HepG2 (cell line): ENCODE measurements at regions not wholly inside any gene's neighbourhood (a gene's known extent, or its start where the extent isn't known, plus 50 kb on each side); places are given as distances from the start of the nearest gene placed in this dataset.

Experiments
- ATAC-seq: fragments of 200-7000 bp; cut with Tn5 transposase; 3 replicates; pipeline ENCODE4 v1.9.1; 2020; ENCODE audit warnings: mild to moderate bottlenecking, moderate library complexity
- BruUV-seq: library from RNA; stranded (reverse); fragments of 400-500 nt; replicated peaks from 2 replicates; lab custom pipeline; 2021; lab: Mats Ljungman, UMichigan
- CTCF ChIA-PET: fragments of 300-600 bp; formaldehyde crosslinking; extraction: SDS; loops from one replicate; lab custom pipeline; 2021; ENCODE audit warnings: low total read pairs, inconsistent platforms, low intra/inter-chr PET ratio; lab: Yijun Ruan, JAX
- POLR2A ChIA-PET: fragments of 350-600 bp; sonication (Branson Sonifier 250); formaldehyde crosslinking; loops from one replicate; lab custom pipeline; 2020; ENCODE audit warnings: antibody characterized with exemption, inconsistent platforms; lab: Yijun Ruan, JAX
- DNase-seq: peaks from one replicate; pipeline ENCODE4 v3.0.0-alpha.2; 2015; ENCODE audit warnings: low spot score
- FAIRE-seq: peaks from 3 replicates; lab custom pipeline; 2011; peaks lifted over from hg19 to GRCh38; lab: Jason Lieb, UNC
- H2AFZ ChIP-seq: one replicate; pipeline ENCODE4 v1.6.1; 2011; ENCODE audit warnings: low read length, inconsistent platforms
- H3K27ac ChIP-seq: fragments of 300-600 bp; 3 replicates; pipeline ENCODE4 v1.8.0; 2011; ENCODE audit warnings: mixed run types, mild to moderate bottlenecking, mixed read lengths, low read length, inconsistent platforms; ENCODE audit not compliant: insufficient read depth; ENCODE audit errors: extremely low read length
- H3K27me3 ChIP-seq, 2 experiments: fragments of 200-600 bp in 1 of 2; 2 replicates in 1 of 2; 3 replicates in 1 of 2; pipeline versions ENCODE4 v1.6.0 to v1.8.0; 2011; ENCODE audit warnings: low read length in 2 of 2, mild to moderate bottlenecking in 2 of 2, moderate library complexity in 2 of 2, inconsistent platforms in 1 of 2; ENCODE audit not compliant: insufficient read depth in 2 of 2, control insufficient read depth in 1 of 2
- H3K36me3 ChIP-seq, 2 experiments: fragments of 200-600 bp in 1 of 2; replicated peaks in 1 of 2; 2 replicates in 1 of 2; 3 replicates in 1 of 2; pipeline versions ENCODE4 v1.5.1 to v1.8.0; 2011; ENCODE audit warnings: low read length in 2 of 2, inconsistent platforms in 1 of 2; ENCODE audit not compliant: insufficient read depth in 2 of 2, control insufficient read depth in 1 of 2
- H3K4me1 ChIP-seq: 2 replicates; pipeline ENCODE4 v1.5.1; 2012; ENCODE audit warnings: low read length, inconsistent platforms; ENCODE audit not compliant: insufficient read depth
- H3K4me2 ChIP-seq: 2 replicates; pipeline ENCODE4 v1.6.0; 2011; ENCODE audit warnings: low read depth, low read length, inconsistent platforms
- H3K4me3 ChIP-seq, 3 experiments: fragments of 200-600 bp in 1 of 3; sonication (generic), shearing (Covaris generic) in 1 of 3; replicated peaks in 1 of 3; 2 replicates each; pipeline ENCODE4 v1.5.1; 2011 to 2016; ENCODE audit warnings: low read length in 3 of 3, inconsistent platforms in 2 of 3, low read depth in 2 of 3, mild to moderate bottlenecking in 2 of 3, control low read depth in 1 of 3, mixed read lengths in 1 of 3; ENCODE audit not compliant: insufficient read depth in 1 of 3
- H3K79me2 ChIP-seq: one replicate; pipeline ENCODE4 v1.6.1; 2011; ENCODE audit warnings: low read length, inconsistent platforms; ENCODE audit not compliant: insufficient read depth
- H3K9ac ChIP-seq: 2 replicates; pipeline ENCODE4 v1.6.0; 2011; ENCODE audit warnings: mild to moderate bottlenecking, low read depth, low read length, inconsistent platforms; ENCODE audit not compliant: insufficient read depth
- H3K9me3 ChIP-seq: 2 replicates; pipeline ENCODE4 v1.5.1; 2012; ENCODE audit warnings: mild to moderate bottlenecking, low read length
- H4K20me1 ChIP-seq: 2 replicates; pipeline ENCODE4 v1.6.0; 2011; ENCODE audit warnings: inconsistent platforms, mild to moderate bottlenecking, low read length, moderate library complexity; ENCODE audit not compliant: insufficient read depth
- FOXC1 ChIP-seq: sonication (generic); formaldehyde crosslinking; IDR thresholded peaks from 2 replicates; pipeline ENCODE4 v1.8.0; 2022; ENCODE audit warnings: mild to moderate bottlenecking, missing genetic modification reagents, borderline replicate concordance
- KLF6 ChIP-seq: IDR thresholded peaks from 2 replicates; pipeline ENCODE4 v1.8.0; 2016; ENCODE audit warnings: missing biosample characterization, missing genetic modification reagents
- PLRG1 ChIP-seq: fragments of 450-650 bp; conservative IDR thresholded peaks from 2 replicates; pipeline ENCODE4 v1.6.1; 2016
- SOX13 ChIP-seq, 3 experiments: fragments of 450-650 bp in 1 of 3; sonication (generic) in 1 of 3; formaldehyde crosslinking in 1 of 3; IDR thresholded peaks in 2 of 3; conservative IDR thresholded peaks in 1 of 3; 2 replicates each; pipeline versions ENCODE4 v1.5.0 to v1.6.1; 2016 to 2020; ENCODE audit warnings: antibody characterized with exemption in 1 of 3, mild to moderate bottlenecking in 1 of 3, missing compliant biosample characterization in 1 of 3, missing genetic modification reagents in 1 of 3, moderate library complexity in 1 of 3
- ZEB1 ChIP-seq: IDR thresholded peaks from 2 replicates; pipeline ENCODE4 v1.6.1; 2012; ENCODE audit warnings: mild to moderate bottlenecking, low read depth, inconsistent platforms; ENCODE audit not compliant: insufficient replicate concordance
- ZFP62 ChIP-seq: sonication (generic); formaldehyde crosslinking; IDR thresholded peaks from 2 replicates; pipeline ENCODE4 v1.4.0; 2020; ENCODE audit warnings: missing genetic modification reagents
- ZFP90 ChIP-seq: sonication (generic); formaldehyde crosslinking; IDR thresholded peaks from 2 replicates; pipeline ENCODE4 v1.8.0; 2022; ENCODE audit warnings: missing genetic modification reagents, mild to moderate bottlenecking, inconsistent platforms, borderline replicate concordance
- ZNF761 ChIP-seq: sonication (generic); formaldehyde crosslinking; conservative IDR thresholded peaks from 2 replicates; pipeline ENCODE4 v1.4.0; 2020; ENCODE audit warnings: mild to moderate bottlenecking, missing genetic modification reagents
- WGBS: methylation state at CpG from one replicate; pipeline ENCODE4 v1.1.6; 2017; ENCODE audit warnings: low lambda C conversion rate; 5-methylcytosine and 5-hydroxymethylcytosine counted together
- in situ Hi-C: cut with HindIII; loops from 2 replicates; pipeline ENCODE4 v1.10.0; 2017; ENCODE audit warnings: low pct_unique_long_range_greater_than_20kb; ENCODE audit not compliant: extremely low pct_ligation_motif_present
- intact Hi-C: fragments of 100-400 bp; cut with micrococcal nuclease; formaldehyde crosslinking; loops from one replicate; pipeline ENCODE4 v1.10.0; 2022; ENCODE audit not compliant: unreplicated experiment
- TF ChIP-seq, protein P1 (sequence below): sonication (generic); formaldehyde crosslinking; IDR thresholded peaks from 2 replicates; pipeline ENCODE4 v1.8.1; 2023; ENCODE audit warnings: missing genetic modification reagents, inconsistent platforms, borderline replicate concordance
- TF ChIP-seq, protein P2 (sequence below): sonication (generic); formaldehyde crosslinking; IDR thresholded peaks from 2 replicates; pipeline ENCODE4 v1.4.0; 2020; ENCODE audit warnings: missing genetic modification reagents
- TF ChIP-seq, protein P3 (sequence below): sonication (generic); formaldehyde crosslinking; IDR thresholded peaks from 2 replicates; pipeline ENCODE4 v1.8.1; 2022; ENCODE audit warnings: mild to moderate bottlenecking, missing genetic modification reagents
- TF ChIP-seq, protein P4 (sequence below): sonication (generic); formaldehyde crosslinking; IDR thresholded peaks from 2 replicates; pipeline ENCODE4 v1.4.0; 2020; ENCODE audit warnings: missing genetic modification reagents

DNA sequence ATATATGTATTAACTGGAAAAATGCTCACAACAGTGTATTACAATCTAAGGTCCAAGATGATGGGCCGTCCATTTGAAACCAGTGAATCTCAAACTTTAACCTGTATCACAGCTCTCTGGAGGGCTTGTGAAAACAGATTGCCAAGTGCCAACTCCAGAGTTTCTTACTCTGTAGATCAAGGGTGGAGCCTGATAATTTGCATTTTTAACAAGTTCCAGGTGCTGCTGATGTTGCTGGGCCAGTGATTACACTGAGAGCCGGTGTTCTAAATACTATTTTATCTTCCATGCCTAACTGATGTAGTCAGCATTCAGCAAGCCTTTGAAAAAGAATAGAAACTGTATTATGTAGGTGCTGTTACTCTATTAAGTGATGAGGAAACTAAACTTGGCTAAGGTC lies 269.9 kb upstream of the FERD3L start:
- WGBS = 0% methylated on average over 2 of the region's 2 CpGs
- Histone ChIP-seq H3K36me3 (no peaks in the 10 kb centered on the region), H2AFZ (no peak overlapping the region), H3K9me3 (peaks cover 29% of the 10 kb centered on the region; the same call in 1 of the 2 replicates), H3K4me2 (no peak overlapping the region), H3K4me3 (no peak overlapping the region), H3K79me2 (no peaks in the 10 kb centered on the region), H3K4me1 (no peaks in the 10 kb centered on the region), H4K20me1 (no peaks in the 10 kb centered on the region), H3K27ac (no peak overlapping the region), H3K27me3 (no peaks in the 10 kb centered on the region), H3K9ac (no peak overlapping the region)
- BruUV-seq = no TSS peak
- ATAC-seq = no peak
- no peak for FAIRE-seq
- no peak for DNase-seq
- CTCF ChIA-PET = no interaction called here
- in situ Hi-C loops = no loop called here
- intact Hi-C loops = no loop called here
- TF ChIP-seq ZNF761 (CRISPR knock-in tag) = no peak
- TF ChIP-seq FOXC1 (CRISPR knock-in tag) = no peak
- TF ChIP-seq PLRG1 = no peak
- TF ChIP-seq, protein P1, sequence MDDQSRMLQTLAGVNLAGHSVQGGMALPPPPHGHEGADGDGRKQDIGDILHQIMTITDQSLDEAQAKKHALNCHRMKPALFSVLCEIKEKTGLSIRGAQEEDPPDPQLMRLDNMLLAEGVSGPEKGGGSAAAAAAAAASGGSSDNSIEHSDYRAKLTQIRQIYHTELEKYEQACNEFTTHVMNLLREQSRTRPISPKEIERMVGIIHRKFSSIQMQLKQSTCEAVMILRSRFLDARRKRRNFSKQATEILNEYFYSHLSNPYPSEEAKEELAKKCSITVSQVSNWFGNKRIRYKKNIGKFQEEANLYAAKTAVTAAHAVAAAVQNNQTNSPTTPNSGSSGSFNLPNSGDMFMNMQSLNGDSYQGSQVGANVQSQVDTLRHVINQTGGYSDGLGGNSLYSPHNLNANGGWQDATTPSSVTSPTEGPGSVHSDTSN (CRISPR knock-in tag) = no peak
- TF ChIP-seq, protein P2, sequence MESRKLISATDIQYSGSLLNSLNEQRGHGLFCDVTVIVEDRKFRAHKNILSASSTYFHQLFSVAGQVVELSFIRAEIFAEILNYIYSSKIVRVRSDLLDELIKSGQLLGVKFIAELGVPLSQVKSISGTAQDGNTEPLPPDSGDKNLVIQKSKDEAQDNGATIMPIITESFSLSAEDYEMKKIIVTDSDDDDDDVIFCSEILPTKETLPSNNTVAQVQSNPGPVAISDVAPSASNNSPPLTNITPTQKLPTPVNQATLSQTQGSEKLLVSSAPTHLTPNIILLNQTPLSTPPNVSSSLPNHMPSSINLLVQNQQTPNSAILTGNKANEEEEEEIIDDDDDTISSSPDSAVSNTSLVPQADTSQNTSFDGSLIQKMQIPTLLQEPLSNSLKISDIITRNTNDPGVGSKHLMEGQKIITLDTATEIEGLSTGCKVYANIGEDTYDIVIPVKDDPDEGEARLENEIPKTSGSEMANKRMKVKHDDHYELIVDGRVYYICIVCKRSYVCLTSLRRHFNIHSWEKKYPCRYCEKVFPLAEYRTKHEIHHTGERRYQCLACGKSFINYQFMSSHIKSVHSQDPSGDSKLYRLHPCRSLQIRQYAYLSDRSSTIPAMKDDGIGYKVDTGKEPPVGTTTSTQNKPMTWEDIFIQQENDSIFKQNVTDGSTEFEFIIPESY (CRISPR knock-in tag) = no peak
- TF ChIP-seq KLF6 (CRISPR knock-in tag) = no peak
- TF ChIP-seq SOX13 (IDR thresholded peaks at IDR 0.05) = no peak
- TF ChIP-seq SOX13 (CRISPR knock-in tag; conservative IDR thresholded peaks at IDR 0.05 in 1 of 2, IDR thresholded peaks at IDR 0.05 in 1 of 2) = no peak
- TF ChIP-seq, protein P3, sequence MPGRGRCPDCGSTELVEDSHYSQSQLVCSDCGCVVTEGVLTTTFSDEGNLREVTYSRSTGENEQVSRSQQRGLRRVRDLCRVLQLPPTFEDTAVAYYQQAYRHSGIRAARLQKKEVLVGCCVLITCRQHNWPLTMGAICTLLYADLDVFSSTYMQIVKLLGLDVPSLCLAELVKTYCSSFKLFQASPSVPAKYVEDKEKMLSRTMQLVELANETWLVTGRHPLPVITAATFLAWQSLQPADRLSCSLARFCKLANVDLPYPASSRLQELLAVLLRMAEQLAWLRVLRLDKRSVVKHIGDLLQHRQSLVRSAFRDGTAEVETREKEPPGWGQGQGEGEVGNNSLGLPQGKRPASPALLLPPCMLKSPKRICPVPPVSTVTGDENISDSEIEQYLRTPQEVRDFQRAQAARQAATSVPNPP (CRISPR knock-in tag) = no peak
- no peak for TF ChIP-seq ZFP62 (CRISPR knock-in tag)
- TF ChIP-seq, protein P4, sequence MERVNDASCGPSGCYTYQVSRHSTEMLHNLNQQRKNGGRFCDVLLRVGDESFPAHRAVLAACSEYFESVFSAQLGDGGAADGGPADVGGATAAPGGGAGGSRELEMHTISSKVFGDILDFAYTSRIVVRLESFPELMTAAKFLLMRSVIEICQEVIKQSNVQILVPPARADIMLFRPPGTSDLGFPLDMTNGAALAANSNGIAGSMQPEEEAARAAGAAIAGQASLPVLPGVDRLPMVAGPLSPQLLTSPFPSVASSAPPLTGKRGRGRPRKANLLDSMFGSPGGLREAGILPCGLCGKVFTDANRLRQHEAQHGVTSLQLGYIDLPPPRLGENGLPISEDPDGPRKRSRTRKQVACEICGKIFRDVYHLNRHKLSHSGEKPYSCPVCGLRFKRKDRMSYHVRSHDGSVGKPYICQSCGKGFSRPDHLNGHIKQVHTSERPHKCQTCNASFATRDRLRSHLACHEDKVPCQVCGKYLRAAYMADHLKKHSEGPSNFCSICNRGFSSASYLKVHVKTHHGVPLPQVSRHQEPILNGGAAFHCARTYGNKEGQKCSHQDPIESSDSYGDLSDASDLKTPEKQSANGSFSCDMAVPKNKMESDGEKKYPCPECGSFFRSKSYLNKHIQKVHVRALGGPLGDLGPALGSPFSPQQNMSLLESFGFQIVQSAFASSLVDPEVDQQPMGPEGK (CRISPR knock-in tag) = no peak
- TF ChIP-seq ZEB1 = no peak
- no peak for TF ChIP-seq ZFP90 (CRISPR knock-in tag)
- POLR2A ChIA-PET = no interaction called here
